SK-N-SH (cell line): ENCODE measurements at regions not wholly inside any gene's neighbourhood (a gene's known extent, or its start where the extent isn't known, plus 50 kb on each side); places are given as distances from the start of the nearest gene placed in this dataset.

Experiments used
- CTCF ChIA-PET: fragments of 300-600, 350-600 bp; formaldehyde crosslinking; extraction: SDS; loops from one replicate; lab custom pipeline; 2021; lab: Yijun Ruan, JAX
- POLR2A ChIA-PET: fragments of 350-600 bp; sonication (Branson Sonifier 250); formaldehyde crosslinking; extraction: SDS; loops from one replicate; lab custom pipeline; 2020; ENCODE audit warnings: antibody characterized with exemption, inconsistent platforms; lab: Yijun Ruan, JAX
- DNase-seq: peaks from one replicate; pipeline ENCODE4 v3.0.0; 2012
- H2AFZ ChIP-seq: fragments of 200-600 bp; sonication (generic); 2 replicates; pipeline ENCODE4 v1.8.1; 2016; ENCODE audit warnings: antibody characterized with exemption, mild to moderate bottlenecking, low read depth
- H3F3A ChIP-seq: fragments of 200-600 bp; sonication (generic); replicated peaks from 2 replicates; pipeline ENCODE3; 2016; ENCODE audit warnings: antibody characterized with exemption, mild to moderate bottlenecking; ENCODE audit not compliant: insufficient read depth
- H3K27ac ChIP-seq, 2 experiments: fragments of 200-500 bp in 1 of 2; fragments of 200-600 bp in 1 of 2; sonication (Bioruptor generic) in 1 of 2; sonication (generic), shearing (Covaris generic) in 1 of 2; 2 replicates each; pipeline versions ENCODE4 v1.5.1 to v1.6.1; 2014 to 2016; ENCODE audit warnings: low read depth in 2 of 2, inconsistent platforms in 1 of 2, low read length in 1 of 2, mild to moderate bottlenecking in 1 of 2, mixed read lengths in 1 of 2
- H3K27me3 ChIP-seq: fragments of 200-600 bp; sonication (generic), shearing (Covaris generic); 2 replicates; pipeline ENCODE4 v1.6.1; 2016; ENCODE audit warnings: mixed run types; ENCODE audit not compliant: insufficient read depth
- H3K36me3 ChIP-seq, 2 experiments: fragments of 200-500 bp in 1 of 2; fragments of 200-600 bp in 1 of 2; sonication (Bioruptor generic) in 1 of 2; sonication (generic) in 1 of 2; replicated peaks in 1 of 2; 2 replicates each; pipeline versions ENCODE3 to v1.5.1; 2014 to 2016; ENCODE audit warnings: low read length in 1 of 2, mild to moderate bottlenecking in 1 of 2; ENCODE audit not compliant: insufficient read depth in 2 of 2, control insufficient read depth in 1 of 2
- H3K4me1 ChIP-seq, 2 experiments: fragments of 200-500 bp in 1 of 2; fragments of 200-600 bp in 1 of 2; sonication (Bioruptor generic) in 1 of 2; sonication (generic), shearing (Covaris generic) in 1 of 2; 2 replicates each; pipeline versions ENCODE4 v1.5.1 to v1.6.1; 2014 to 2016; ENCODE audit warnings: low read depth in 1 of 2, low read length in 1 of 2, mixed run types in 1 of 2; ENCODE audit not compliant: insufficient read depth in 2 of 2, control insufficient read depth in 1 of 2
- H3K4me2 ChIP-seq: fragments of 200-600 bp; sonication (generic), shearing (Covaris generic); 2 replicates; pipeline ENCODE4 v1.6.1; 2017; ENCODE audit warnings: mixed run types
- H3K4me3 ChIP-seq, 2 experiments: fragments of 200-500 bp in 1 of 2; fragments of 200-600 bp in 1 of 2; sonication (Bioruptor generic) in 1 of 2; sonication (generic), shearing (Covaris generic) in 1 of 2; 2 replicates each; pipeline versions ENCODE4 v1.5.1 to v1.8.1; 2014 to 2016; ENCODE audit warnings: low read depth in 2 of 2, inconsistent platforms in 1 of 2, low read length in 1 of 2, mild to moderate bottlenecking in 1 of 2, mixed read lengths in 1 of 2, moderate library complexity in 1 of 2
- H3K79me2 ChIP-seq: fragments of 200-600 bp; sonication (generic); 2 replicates; pipeline ENCODE4 v1.8.1; 2017; ENCODE audit warnings: mild to moderate bottlenecking; ENCODE audit not compliant: insufficient read depth
- H3K9ac ChIP-seq: fragments of 200-600 bp; sonication (generic); 2 replicates; pipeline ENCODE4 v1.6.1; 2017; ENCODE audit warnings: mixed run types
- H3K9me2 ChIP-seq: fragments of 200-600 bp; sonication (generic); 2 replicates; pipeline ENCODE4 v1.6.1; 2017; ENCODE audit warnings: mixed run types
- H3K9me3 ChIP-seq: fragments of 200-600 bp; sonication (generic); 2 replicates; pipeline ENCODE4 v1.6.1; 2017; ENCODE audit warnings: mixed run types, mild to moderate bottlenecking, moderate library complexity
- H4K20me1 ChIP-seq: fragments of 200-600 bp; sonication (generic); 2 replicates; pipeline ENCODE4 v1.6.1; 2017; ENCODE audit warnings: mild to moderate bottlenecking, mixed run types; ENCODE audit not compliant: insufficient read depth
- EZH2phosphoT487 ChIP-seq: fragments of 200-600 bp; sonication (generic); IDR thresholded peaks from 2 replicates; pipeline ENCODE4 v1.6.1; 2017; ENCODE audit warnings: low read depth, mixed run types, mild to moderate bottlenecking, antibody characterized with exemption, moderate library complexity, borderline replicate concordance
- FOSL2 ChIP-seq: IDR thresholded peaks from 2 replicates; pipeline ENCODE4 v1.4.0; 2012; ENCODE audit warnings: low read depth, mild to moderate bottlenecking, moderate library complexity, borderline replicate concordance
- GABPA ChIP-seq: IDR thresholded peaks from 2 replicates; pipeline ENCODE4 v1.4.0; 2012; ENCODE audit warnings: low read depth, mild to moderate bottlenecking
- GATA2 ChIP-seq: sonication (generic); formaldehyde crosslinking; IDR thresholded peaks from 2 replicates; pipeline ENCODE4 v1.5.0; 2020; ENCODE audit warnings: mild to moderate bottlenecking, missing genetic modification reagents
- JUND ChIP-seq: IDR thresholded peaks from 2 replicates; pipeline ENCODE4 v1.4.0; 2012
- NFIC ChIP-seq: IDR thresholded peaks from 2 replicates; pipeline ENCODE4 v1.4.0; 2012; ENCODE audit warnings: borderline replicate concordance
- NRF1 ChIP-seq: IDR thresholded peaks from 2 replicates; pipeline ENCODE4 v1.6.1; 2012; ENCODE audit warnings: low read depth, mild to moderate bottlenecking, low read length
- POLR2AphosphoS5 ChIP-seq: IDR thresholded peaks from 2 replicates; pipeline ENCODE4 v1.6.1; 2012; ENCODE audit warnings: low read depth, low read length
- RCOR1 ChIP-seq: fragments of 150-350 bp; IDR thresholded peaks from 2 replicates; pipeline ENCODE4 v1.6.1; 2017; ENCODE audit warnings: antibody characterized with exemption, low read length
- RFX5 ChIP-seq: IDR thresholded peaks from 2 replicates; pipeline ENCODE4 v1.6.1; 2012; ENCODE audit warnings: mild to moderate bottlenecking, improper control_type of control experiment, low read length
- RXRA ChIP-seq: IDR thresholded peaks from 2 replicates; pipeline ENCODE4 v1.4.0; 2012; ENCODE audit warnings: low read depth, mild to moderate bottlenecking, borderline replicate concordance
- SIN3A ChIP-seq: IDR thresholded peaks from 2 replicates; pipeline ENCODE4 v1.6.1; 2012; ENCODE audit warnings: low read depth, mild to moderate bottlenecking, low read length, moderate library complexity, borderline replicate concordance
- TCF12 ChIP-seq: IDR thresholded peaks from 2 replicates; pipeline ENCODE4 v1.4.0; 2012
- TEAD4 ChIP-seq: IDR thresholded peaks from 2 replicates; pipeline ENCODE4 v1.4.0; 2012; ENCODE audit warnings: mild to moderate bottlenecking, borderline replicate concordance; ENCODE audit not compliant: insufficient read depth
- USF1 ChIP-seq: IDR thresholded peaks from 2 replicates; pipeline ENCODE4 v1.4.0; 2012; ENCODE audit warnings: low read depth, borderline replicate concordance
- YY1 ChIP-seq: IDR thresholded peaks from 2 replicates; pipeline ENCODE4 v1.4.0; 2012; ENCODE audit warnings: low read depth, mild to moderate bottlenecking
- WGBS: methylation state at CpG from one replicate; pipeline ENCODE4 v1.1.6; 2017; ENCODE audit warnings: low lambda C conversion rate; 5-methylcytosine and 5-hydroxymethylcytosine counted together
- TF ChIP-seq, protein P1 (sequence below): fragments of 150-350 bp; IDR thresholded peaks from 2 replicates; pipeline ENCODE4 v1.6.1; 2017; ENCODE audit warnings: antibody characterized with exemption, low read length, low read depth, borderline replicate concordance

DNA sequence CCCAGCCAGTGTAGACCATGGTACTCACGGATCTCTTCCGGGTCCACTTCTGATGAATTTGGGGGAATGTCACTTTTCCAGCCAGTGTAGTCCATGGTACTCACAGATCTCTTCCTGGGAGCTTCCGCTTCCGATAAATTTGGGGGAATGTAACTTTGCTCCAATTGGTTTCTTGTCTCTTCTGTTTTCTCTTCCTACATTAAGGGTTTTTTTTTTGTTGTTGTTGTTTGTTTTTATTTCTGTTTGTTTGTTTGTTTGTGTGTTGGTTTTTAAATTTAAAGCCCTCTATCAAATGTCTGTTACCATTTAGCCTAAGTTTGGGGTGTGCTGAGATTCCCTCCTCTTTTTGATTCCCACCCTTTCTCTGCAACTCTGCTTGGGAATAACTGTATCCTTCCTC is 475.8 kb upstream of the FZD8 start:
- Histone ChIP-seq H3F3A (no peaks in the 10 kb centered on the region), H3K79me2 (no peaks in the 10 kb centered on the region), H3K9ac (no peak overlapping the region), H3K4me3 (no peak overlapping the region), H3K9me2 (no peaks in the 10 kb centered on the region), H2AFZ (no peak overlapping the region), H3K27ac (no peak overlapping the region), H3K36me3 (no peaks in the 10 kb centered on the region), H3K4me1 (no peaks in the 10 kb centered on the region; a peak in 1 of 4 replicates), H4K20me1 (no peaks in the 10 kb centered on the region), H3K9me3 (no peaks in the 10 kb centered on the region), H3K27me3 (no peaks in the 10 kb centered on the region), H3K4me2 (no peak overlapping the region)
- TF ChIP-seq EZH2phosphoT487 (no peak), NRF1 (no peak), YY1 (no peak), RCOR1 (no peak), FOSL2 (no peak), TEAD4 (no peak), USF1 (no peak), GATA2 (CRISPR knock-in tag) (no peak), JUND (no peak), SIN3A (no peak), NFIC (no peak), RFX5 (no peak), RXRA (no peak), TCF12 (no peak), POLR2AphosphoS5 (no peak), GABPA (no peak)
- TF ChIP-seq, protein P1, sequence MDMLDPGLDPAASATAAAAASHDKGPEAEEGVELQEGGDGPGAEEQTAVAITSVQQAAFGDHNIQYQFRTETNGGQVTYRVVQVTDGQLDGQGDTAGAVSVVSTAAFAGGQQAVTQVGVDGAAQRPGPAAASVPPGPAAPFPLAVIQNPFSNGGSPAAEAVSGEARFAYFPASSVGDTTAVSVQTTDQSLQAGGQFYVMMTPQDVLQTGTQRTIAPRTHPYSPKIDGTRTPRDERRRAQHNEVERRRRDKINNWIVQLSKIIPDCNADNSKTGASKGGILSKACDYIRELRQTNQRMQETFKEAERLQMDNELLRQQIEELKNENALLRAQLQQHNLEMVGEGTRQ = no peak
- CTCF ChIA-PET = no interaction called here
- WGBS = 71% methylated on average over 4 of the region's 4 CpGs
- POLR2A ChIA-PET = no interaction called here
- DNase-seq = no peak

- Histone ChIP-seq H3K36me3 (no peaks in the 10 kb centered on the region), H3K4me3 (no peak overlapping the region), H2AFZ (no peak overlapping the region), H3K9me2 (no peaks in the 10 kb centered on the region), H4K20me1 (no peaks in the 10 kb centered on the region), H3K79me2 (no peaks in the 10 kb centered on the region), H3K4me2 (no peak overlapping the region), H3K27me3 (no peaks in the 10 kb centered on the region), H3K9me3 (no peaks in the 10 kb centered on the region), H3F3A (no peaks in the 10 kb centered on the region)
- CTCF ChIA-PET = no interaction called here
- 94% methylated on average over 5 of the region's 5 CpGs for WGBS
- POLR2A ChIA-PET = no interaction called here
- no peak for DNase-seq
- TF ChIP-seq GATA2 (CRISPR knock-in tag) = no peak
- TF ChIP-seq, all 33 proteins: peak for 0
- H3K27ac ChIP-seq = no peak overlapping the region
- H3K9ac ChIP-seq = no peak overlapping the region
- H3K4me1 ChIP-seq = no peaks in the 10 kb centered on the region; a peak in 1 of 4 replicates
Measured at GRCh38 chr10:36117231-36117630, 475.1 kb upstream of the FZD8 start.
